ENCODE measurements at regions not wholly inside any gene's neighbourhood (a gene's known extent, or its start where the extent isn't known, plus 50 kb on each side); places are given as distances from the start of the nearest gene placed in this dataset.

DNA sequence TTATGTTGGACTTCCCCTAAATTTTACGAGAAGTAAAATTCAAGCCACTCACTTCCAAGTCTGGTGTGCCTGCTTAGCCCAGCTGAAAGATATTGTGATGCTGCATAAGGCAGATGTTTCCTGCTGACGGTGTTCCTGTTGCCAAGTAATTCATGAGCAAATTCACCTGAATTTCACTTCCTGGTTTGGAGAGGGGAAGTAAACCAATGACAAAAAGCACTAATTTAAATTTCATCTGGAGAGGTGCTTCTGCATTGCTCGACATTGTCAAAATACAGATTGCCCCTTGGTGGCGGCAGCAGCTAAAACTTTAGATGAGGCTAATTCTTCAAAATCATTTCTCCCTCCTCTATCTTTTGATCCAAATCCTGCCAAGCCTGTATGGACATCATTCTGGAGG lies 281.1 kb downstream of the AACS start:
- peak in 2 of 12 donors; percentile 16 to 22 for TF ChIP-seq CTCF (IDR thresholded peaks at IDR 0.05)
- no peak for TF ChIP-seq POLR2A (IDR thresholded peaks at IDR 0.05)

All from heart left ventricle (tissue), 13 donors.